HAP-1 (cell line): ENCODE measurements at regions not wholly inside any gene's neighbourhood (a gene's known extent, or its start where the extent isn't known, plus 50 kb on each side); places are given as distances from the start of the nearest gene placed in this dataset.

ENCODE experiments used
- DNase-seq, 2 experiments: peaks; one replicate each; pipeline ENCODE4 v3.0.0-alpha.2; 2016 to 2020; ENCODE audit warnings: low spot score in 2 of 2
- H3K27me3 ChIP-seq: fragments of 250-450 bp; sonication (Bioruptor Pico); 2 replicates; pipeline ENCODE4 v1.5.1; 2020; ENCODE audit warnings: low read depth, mild to moderate bottlenecking, moderate library complexity
- H3K36me3 ChIP-seq: fragments of 250-450 bp; sonication (Bioruptor Pico); replicated peaks from 2 replicates; pipeline ENCODE4 v1.5.1; 2020; ENCODE audit warnings: mild to moderate bottlenecking
- H3K4me1 ChIP-seq: fragments of 250-450 bp; sonication (Bioruptor Pico); 2 replicates; pipeline ENCODE4 v1.5.1; 2020; ENCODE audit warnings: mild to moderate bottlenecking
- H3K4me3 ChIP-seq: fragments of 250-450 bp; sonication (Bioruptor Pico); 2 replicates; pipeline ENCODE4 v1.5.1; 2020; ENCODE audit warnings: mild to moderate bottlenecking, moderate library complexity
- H3K9me3 ChIP-seq: fragments of 250-450 bp; sonication (Bioruptor Pico); 2 replicates; pipeline ENCODE4 v1.5.1; 2020; ENCODE audit warnings: mild to moderate bottlenecking, moderate library complexity
- in situ Hi-C: fragments of 300-500 bp; cut with MboI; formaldehyde crosslinking; loops from 3 replicates; pipeline ENCODE4 v1.14.3; 2020; ENCODE audit warnings: low sequenced_read_pairs, inconsistent platforms, mixed read lengths

- Histone ChIP-seq H3K4me3 (no peak overlapping the region), H3K9me3 (no peaks in the 10 kb centered on the region), H3K4me1 (no peaks in the 10 kb centered on the region), H3K27me3 (no peaks in the 10 kb centered on the region), H3K36me3 (no peaks in the 10 kb centered on the region)
- in situ Hi-C loops: no loop called here
- no peak for DNase-seq
Measured at GRCh38 chr3:194279701-194280360, 71.3 kb downstream of the CPN2 start.

- Histone ChIP-seq H3K4me1 (peaks cover 3% of the 10 kb centered on the region), H3K4me3 (no peak overlapping the region), H3K9me3 (no peaks in the 10 kb centered on the region), H3K27me3 (no peaks in the 10 kb centered on the region), H3K36me3 (no peaks in the 10 kb centered on the region)
- DNase-seq: no peak
- in situ Hi-C loops: no loop called here
Measured at GRCh38 chr3:194280777-194281176, 70.4 kb downstream of the CPN2 start.

- H3K9me3 ChIP-seq: no peaks in the 10 kb centered on the region
- H3K4me3 ChIP-seq: no peak overlapping the region
- H3K27me3 ChIP-seq: no peaks in the 10 kb centered on the region
- H3K36me3 ChIP-seq: no peaks in the 10 kb centered on the region
- DNase-seq: no peak
- H3K4me1 ChIP-seq: peaks cover 9% of the 10 kb centered on the region
- in situ Hi-C loops: no loop called here
Measured at GRCh38 chr3:194281306-194281705, 69.8 kb downstream of the CPN2 start.

- Histone ChIP-seq H3K4me1 (peaks cover 13% of the 10 kb centered on the region), H3K4me3 (no peak overlapping the region), H3K27me3 (no peaks in the 10 kb centered on the region), H3K36me3 (no peaks in the 10 kb centered on the region), H3K9me3 (no peaks in the 10 kb centered on the region)
- no peak for DNase-seq
- in situ Hi-C loops: no loop called here
Measured at GRCh38 chr3:194281766-194282165, 69.4 kb downstream of the CPN2 start.

GRCh38 chr3:194282436-194283122 is 68.5 kb downstream of the CPN2 start:
- DNase-seq: no peak
- Histone ChIP-seq H3K36me3 (no peaks in the 10 kb centered on the region), H3K4me1 (peaks cover 19% of the 10 kb centered on the region), H3K4me3 (no peak overlapping the region), H3K9me3 (no peaks in the 10 kb centered on the region), H3K27me3 (no peaks in the 10 kb centered on the region)
- in situ Hi-C loops: no loop called here

- no peak for DNase-seq
- no peaks in the 10 kb centered on the region for H3K9me3 ChIP-seq
- peaks cover 19% of the 10 kb centered on the region for H3K4me1 ChIP-seq
- no peaks in the 10 kb centered on the region for H3K36me3 ChIP-seq
- no peaks in the 10 kb centered on the region for H3K27me3 ChIP-seq
- no peak overlapping the region for H3K4me3 ChIP-seq
- in situ Hi-C loops: no loop called here
Measured at GRCh38 chr3:194283221-194284006, 67.7 kb downstream of the CPN2 start.

GRCh38 chr3:194284351-194284750 is 66.8 kb downstream of the CPN2 start:
- in situ Hi-C loops: no loop called here
- Histone ChIP-seq H3K4me3 (no peak overlapping the region), H3K27me3 (no peaks in the 10 kb centered on the region), H3K9me3 (no peaks in the 10 kb centered on the region), H3K36me3 (no peaks in the 10 kb centered on the region), H3K4me1 (peaks cover 19% of the 10 kb centered on the region)
- no peak for DNase-seq

- Histone ChIP-seq H3K4me1 (peaks cover 19% of the 10 kb centered on the region), H3K9me3 (no peaks in the 10 kb centered on the region), H3K36me3 (no peaks in the 10 kb centered on the region), H3K27me3 (no peaks in the 10 kb centered on the region), H3K4me3 (no peak overlapping the region)
- DNase-seq: no peak
- in situ Hi-C loops: no loop called here
Measured at GRCh38 chr3:194285024-194285849, 65.9 kb downstream of the CPN2 start.

GRCh38 chr3:194285850-194286197 is 65.3 kb downstream of the CPN2 start:
- Histone ChIP-seq H3K9me3 (no peaks in the 10 kb centered on the region), H3K4me1 (peaks cover 19% of the 10 kb centered on the region), H3K27me3 (no peaks in the 10 kb centered on the region), H3K4me3 (no peak overlapping the region), H3K36me3 (no peaks in the 10 kb centered on the region)
- in situ Hi-C loops: no loop called here
- DNase-seq: no peak

- Histone ChIP-seq H3K4me1 (peaks cover 19% of the 10 kb centered on the region), H3K27me3 (no peaks in the 10 kb centered on the region), H3K36me3 (no peaks in the 10 kb centered on the region), H3K4me3 (no peak overlapping the region), H3K9me3 (no peaks in the 10 kb centered on the region)
- in situ Hi-C loops: no loop called here
- peak; percentile 36 to 59 for DNase-seq
Measured at GRCh38 chr3:194286375-194287146, 64.6 kb downstream of the CPN2 start.

- no peaks in the 10 kb centered on the region for H3K36me3 ChIP-seq
- DNase-seq: no peak
- H3K9me3 ChIP-seq: no peaks in the 10 kb centered on the region
- no peaks in the 10 kb centered on the region for H3K27me3 ChIP-seq
- in situ Hi-C loops: no loop called here
- H3K4me1 ChIP-seq: peaks cover 19% of the 10 kb centered on the region
- no peak overlapping the region for H3K4me3 ChIP-seq
Measured at GRCh38 chr3:194287374-194287773, 63.8 kb downstream of the CPN2 start.

- DNase-seq: no peak
- no peaks in the 10 kb centered on the region for H3K36me3 ChIP-seq
- H3K4me3 ChIP-seq: no peak overlapping the region
- no peaks in the 10 kb centered on the region for H3K9me3 ChIP-seq
- in situ Hi-C loops: no loop called here
- peaks cover 19% of the 10 kb centered on the region for H3K4me1 ChIP-seq
- H3K27me3 ChIP-seq: no peaks in the 10 kb centered on the region
Measured at GRCh38 chr3:194287977-194288706, 63.0 kb downstream of the CPN2 start.
